PC-9 (cell line): ENCODE measurements at regions not wholly inside any gene's neighbourhood (a gene's known extent, or its start where the extent isn't known, plus 50 kb on each side); places are given as distances from the start of the nearest gene placed in this dataset.

ENCODE experiments used
- EZH2 ChIP-seq: fragments of 200-600 bp; sonication (generic); IDR thresholded peaks from 2 replicates; pipeline ENCODE4 v1.8.0; 2017; ENCODE audit warnings: antibody characterized with exemption, low read depth
- TF ChIP-seq, protein P1 (sequence below): fragments of 200-600 bp; sonication (generic); conservative IDR thresholded peaks from 2 replicates; pipeline ENCODE4 v1.6.1; 2017; ENCODE audit warnings: mixed run types, antibody characterized with exemption, mild to moderate bottlenecking, moderate library complexity

DNA sequence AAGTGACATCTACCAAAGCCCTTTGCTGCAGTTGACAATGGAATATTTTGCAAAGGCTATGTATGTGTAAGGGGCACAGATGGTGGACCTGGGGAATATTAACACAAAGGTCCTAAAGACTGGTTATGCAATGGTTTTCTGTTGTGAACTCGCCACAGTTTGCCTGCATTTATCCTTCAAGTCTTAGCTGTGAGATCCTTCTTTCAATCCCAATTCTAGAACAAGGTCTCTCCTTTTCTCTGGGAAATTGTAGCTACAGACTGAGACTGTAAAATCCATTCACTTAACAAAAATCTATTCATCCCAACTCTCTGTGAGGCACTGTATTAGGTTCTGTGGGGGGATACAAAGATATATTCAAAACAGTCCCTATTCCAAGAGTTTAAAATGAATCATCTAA lies 250.4 kb downstream of the GPM6A start:
- TF ChIP-seq EZH2, result no peak
- TF ChIP-seq, protein P1, sequence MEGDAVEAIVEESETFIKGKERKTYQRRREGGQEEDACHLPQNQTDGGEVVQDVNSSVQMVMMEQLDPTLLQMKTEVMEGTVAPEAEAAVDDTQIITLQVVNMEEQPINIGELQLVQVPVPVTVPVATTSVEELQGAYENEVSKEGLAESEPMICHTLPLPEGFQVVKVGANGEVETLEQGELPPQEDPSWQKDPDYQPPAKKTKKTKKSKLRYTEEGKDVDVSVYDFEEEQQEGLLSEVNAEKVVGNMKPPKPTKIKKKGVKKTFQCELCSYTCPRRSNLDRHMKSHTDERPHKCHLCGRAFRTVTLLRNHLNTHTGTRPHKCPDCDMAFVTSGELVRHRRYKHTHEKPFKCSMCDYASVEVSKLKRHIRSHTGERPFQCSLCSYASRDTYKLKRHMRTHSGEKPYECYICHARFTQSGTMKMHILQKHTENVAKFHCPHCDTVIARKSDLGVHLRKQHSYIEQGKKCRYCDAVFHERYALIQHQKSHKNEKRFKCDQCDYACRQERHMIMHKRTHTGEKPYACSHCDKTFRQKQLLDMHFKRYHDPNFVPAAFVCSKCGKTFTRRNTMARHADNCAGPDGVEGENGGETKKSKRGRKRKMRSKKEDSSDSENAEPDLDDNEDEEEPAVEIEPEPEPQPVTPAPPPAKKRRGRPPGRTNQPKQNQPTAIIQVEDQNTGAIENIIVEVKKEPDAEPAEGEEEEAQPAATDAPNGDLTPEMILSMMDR, result no peak
